HG03442 (cell line): ENCODE measurements at regions not wholly inside any gene's neighbourhood (a gene's known extent, or its start where the extent isn't known, plus 50 kb on each side); places are given as distances from the start of the nearest gene placed in this dataset.
"Not testable (repeated sequence)": the region's sequence is repeated elsewhere in the genome, so short reads cannot be mapped to it uniquely, and the experiment has no call there.

Source experiments
- ATAC-seq: cut with Tn5 transposase; IDR thresholded peaks from one replicate; pipeline ENCODE4 v1.9.1; 2021; ENCODE audit warnings: mild to moderate bottlenecking, moderate library complexity; ENCODE audit not compliant: unreplicated experiment

GRCh38 chr2:75928093-75928492 is 217.4 kb upstream of the GCFC2 start:
- no peak for ATAC-seq

DNA sequence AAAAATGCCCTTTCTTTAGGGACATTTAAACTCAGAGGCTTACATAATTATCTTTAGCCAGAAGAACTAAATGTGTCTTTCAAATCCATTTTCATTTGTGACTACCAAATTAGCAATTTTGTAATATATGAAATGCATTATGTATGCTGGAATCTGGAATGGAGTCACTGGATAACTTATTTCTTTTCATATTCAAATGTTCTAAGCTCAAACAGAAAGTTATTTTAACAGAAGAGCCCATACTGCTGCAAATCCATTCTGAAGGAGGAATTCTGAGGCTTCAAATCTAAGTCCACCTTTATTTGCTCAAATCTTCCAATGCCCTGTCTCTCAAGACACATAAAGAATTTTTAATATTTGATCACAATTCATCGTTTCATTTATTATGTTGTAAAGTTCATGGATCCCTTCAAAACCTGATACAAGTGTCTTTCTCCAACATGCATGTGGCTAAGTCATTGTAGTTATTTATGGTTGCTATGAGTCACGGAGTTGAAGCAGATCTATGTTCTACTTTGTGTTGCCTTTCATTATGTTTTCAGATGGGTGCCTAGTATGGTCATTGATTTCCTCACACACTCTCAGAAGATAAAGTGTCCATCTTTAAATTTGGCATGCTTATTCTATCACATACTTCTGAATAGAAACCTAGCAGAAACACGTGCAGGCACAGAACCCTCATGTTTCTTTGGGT is 214.8 kb upstream of the GCFC2 start:
- no peak for ATAC-seq

DNA sequence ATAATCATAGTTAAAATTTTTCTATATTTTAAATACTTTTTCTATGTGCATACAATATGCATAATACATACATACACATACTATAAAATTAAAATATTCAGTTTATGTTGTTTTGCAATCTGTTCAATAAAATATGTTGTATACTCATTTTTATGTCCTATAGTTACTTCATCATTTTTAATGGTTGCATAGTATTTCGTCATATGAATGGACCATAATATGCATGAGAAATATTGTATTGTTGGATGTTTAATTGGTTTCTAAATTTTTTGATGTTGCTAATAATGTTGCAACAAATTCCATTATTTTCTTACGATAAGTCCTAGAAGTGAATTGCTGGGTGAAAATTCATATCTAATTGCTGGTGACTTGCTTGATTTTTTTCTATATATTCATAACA is 211.5 kb upstream of the GCFC2 start:
- no peak for ATAC-seq

DNA sequence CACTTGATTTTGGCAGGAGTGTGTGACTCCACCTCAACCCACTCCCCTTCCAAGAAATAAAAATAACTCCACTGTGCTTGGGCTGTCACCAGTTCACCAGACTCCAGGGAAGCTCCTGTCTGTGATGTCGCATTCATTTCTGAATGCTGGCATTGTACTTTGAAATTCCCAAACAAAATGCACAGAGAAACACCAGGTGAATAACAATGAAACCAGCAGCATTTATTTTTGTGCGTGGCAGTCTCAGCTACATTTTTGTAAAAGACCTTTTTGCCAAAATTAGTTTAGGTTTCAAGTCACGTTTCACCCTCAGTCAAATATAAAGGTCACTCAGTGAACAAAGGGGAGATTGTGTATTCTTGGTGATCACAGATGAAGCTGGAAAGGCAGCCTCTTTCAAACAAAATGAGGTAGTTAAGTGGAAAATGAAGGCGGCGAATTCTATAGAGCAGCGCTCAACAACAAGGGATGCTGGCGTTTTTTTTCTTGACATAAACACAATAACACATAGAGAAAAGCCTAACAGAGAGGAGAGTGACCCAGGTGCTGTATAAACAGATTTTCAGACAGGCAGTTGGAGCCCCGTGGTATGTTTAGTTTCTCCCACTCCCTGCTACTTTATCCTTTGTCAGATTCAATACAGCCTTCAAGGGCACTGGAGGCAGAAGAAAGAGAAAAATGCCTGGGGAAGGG is 210.3 kb upstream of the GCFC2 start:
- ATAC-seq: no peak

DNA sequence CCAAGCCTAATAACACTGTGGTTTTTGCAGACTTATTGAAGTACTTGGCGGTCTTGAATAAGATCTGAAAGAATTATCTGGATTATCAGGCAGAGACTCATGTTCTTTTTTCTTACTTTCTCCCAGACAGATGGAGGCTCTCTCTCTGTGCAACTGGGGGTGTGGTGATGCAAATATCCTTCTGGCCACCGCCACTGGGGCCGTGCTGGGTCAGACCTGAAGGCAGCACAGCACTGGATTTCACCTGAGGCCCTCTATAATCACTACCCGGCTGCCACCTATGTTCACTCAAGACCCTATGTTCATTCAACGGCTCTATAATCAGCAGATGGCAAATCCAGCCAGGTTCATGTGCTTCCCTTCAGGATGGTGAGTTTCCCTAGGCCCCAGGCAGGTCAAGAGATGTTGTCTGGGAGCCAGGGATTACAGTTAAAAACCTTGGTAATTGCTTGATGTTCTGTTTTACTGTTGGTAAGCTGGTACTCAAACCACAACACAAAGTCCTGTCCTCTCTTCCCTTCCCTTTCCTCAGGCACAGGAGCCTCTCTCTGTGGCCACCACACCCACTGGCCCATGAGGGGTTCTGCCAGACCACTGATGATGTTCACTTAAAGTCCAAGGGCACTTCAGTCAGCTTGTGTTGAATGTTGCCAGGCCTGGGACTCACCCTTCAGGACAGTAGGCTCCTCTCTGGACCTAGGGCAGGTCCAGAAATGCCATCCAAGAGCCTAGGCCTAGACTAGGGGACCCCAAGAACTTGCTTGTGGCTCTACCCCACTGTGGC is 205.3 kb upstream of the GCFC2 start:
- ATAC-seq: no peak

DNA sequence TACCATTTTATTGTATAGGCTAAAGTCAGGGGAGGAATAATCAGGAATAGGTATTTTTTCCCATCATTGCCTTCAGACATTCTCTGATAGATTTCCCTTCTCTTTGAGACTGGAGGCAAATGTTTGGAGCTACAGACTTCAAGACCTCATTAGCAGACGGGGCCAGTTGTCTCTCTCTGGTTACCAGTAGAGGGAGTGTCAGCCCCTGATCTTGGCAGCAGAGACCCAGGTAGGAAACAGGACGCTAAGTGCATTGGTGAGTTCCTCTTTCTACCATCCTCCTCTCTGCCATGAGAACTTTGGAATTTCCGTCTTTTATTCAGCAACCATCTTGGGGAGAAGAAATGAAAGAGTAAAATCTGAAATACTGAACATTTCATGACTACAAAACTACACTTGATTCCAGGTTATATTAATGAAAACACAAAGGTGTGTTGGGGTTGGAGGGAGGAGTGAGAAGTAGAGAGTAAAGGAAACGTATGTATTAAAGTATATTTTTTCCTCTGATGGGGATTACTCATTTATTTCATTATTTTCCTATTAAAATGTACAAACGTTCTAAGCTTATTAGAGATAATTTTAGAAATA is 186.2 kb upstream of the GCFC2 start:
- peak; percentile 81 for ATAC-seq

DNA sequence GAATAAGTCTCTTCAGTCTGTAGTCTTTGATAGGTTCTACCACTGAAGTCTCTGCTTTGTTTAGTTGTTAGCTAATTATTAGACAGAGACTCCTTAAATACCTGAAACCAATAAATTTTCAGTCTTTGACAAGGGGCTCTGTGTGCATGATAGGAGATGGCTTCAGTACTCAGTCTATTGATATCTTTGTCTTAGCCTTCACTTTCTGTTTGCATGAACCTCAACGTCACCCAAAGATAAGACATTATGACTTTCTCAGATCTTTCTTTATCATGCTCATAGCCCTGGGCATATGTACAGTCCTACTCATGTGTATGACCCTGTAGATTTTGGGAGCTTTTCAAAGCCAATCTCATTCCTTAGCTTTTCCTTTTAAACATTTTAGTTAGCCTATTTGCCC is 183.5 kb upstream of the GCFC2 start:
- ATAC-seq: peak; percentile 69

GRCh38 chr2:75892490-75892889 is 181.8 kb upstream of the GCFC2 start:
- peak; percentile 46 for ATAC-seq

DNA sequence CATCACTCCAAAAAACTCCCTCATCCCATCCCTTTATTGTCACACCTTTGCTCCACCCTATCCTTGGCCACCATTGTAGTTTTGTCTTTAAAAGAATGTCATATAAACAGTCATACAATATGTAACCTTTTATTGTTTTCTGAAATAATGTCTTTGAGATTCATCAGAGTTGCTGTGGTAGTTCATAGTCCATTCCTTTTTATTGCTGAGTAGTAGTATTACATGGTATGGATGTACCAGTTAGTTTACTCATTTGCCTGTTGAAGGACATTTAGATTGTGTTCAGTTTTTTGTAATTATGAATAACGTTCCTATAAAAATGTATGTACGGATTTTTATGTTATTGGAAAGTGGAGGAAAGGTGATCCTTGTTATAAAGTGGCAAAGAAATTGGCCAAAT is 171.8 kb upstream of the GCFC2 start:
- no peak for ATAC-seq

GRCh38 chr2:75875606-75876005 is 164.9 kb upstream of the GCFC2 start:
- ATAC-seq: not testable (repeated sequence)

DNA sequence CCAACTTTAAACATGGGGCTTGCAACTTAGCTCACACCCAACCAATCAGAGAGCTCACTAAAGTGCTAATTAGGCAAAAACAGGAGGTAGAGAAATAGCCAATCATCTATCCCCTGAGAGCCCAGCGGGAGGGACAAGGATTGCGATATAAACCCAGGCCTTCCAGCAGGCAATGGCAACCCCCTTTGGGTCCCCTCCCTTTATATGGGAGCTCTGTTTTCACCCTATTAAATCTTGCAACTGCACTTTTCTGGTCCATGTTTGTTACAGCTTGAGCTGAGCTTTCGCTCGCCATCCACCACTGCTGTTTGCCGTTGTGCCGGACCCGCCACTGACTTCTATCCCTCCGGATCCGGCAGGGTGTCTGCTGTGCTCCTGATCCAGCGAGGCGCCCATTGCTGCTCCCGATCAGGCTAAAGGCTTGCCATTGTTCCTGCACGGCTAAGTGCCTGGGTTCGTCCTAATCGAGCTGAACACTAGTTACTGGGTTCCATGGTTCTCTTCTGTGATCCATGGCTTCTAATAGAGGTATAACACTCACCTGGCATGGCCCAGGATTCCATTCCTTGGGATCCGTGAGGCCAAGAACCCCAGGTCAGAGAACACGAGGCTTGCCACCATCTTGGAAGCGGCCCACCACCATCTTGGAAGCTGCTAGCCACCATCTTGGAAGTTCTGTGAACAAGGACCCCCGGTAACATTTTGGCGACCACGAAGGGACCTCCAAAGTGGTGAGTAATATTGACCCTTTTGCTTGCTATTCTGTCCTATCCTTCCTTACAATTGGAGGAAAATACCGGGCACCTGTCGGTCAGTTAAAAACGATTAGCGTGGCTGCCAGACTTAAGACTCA is 161.3 kb upstream of the GCFC2 start:
- not testable (repeated sequence) for ATAC-seq

GRCh38 chr2:75870651-75871137 is 160.0 kb upstream of the GCFC2 start:
- no peak for ATAC-seq

- no peak for ATAC-seq
Measured at GRCh38 chr2:75870133-75870532, 159.4 kb upstream of the GCFC2 start.

GRCh38 chr2:75865702-75866101 is 155.0 kb upstream of the GCFC2 start:
- no peak for ATAC-seq

DNA sequence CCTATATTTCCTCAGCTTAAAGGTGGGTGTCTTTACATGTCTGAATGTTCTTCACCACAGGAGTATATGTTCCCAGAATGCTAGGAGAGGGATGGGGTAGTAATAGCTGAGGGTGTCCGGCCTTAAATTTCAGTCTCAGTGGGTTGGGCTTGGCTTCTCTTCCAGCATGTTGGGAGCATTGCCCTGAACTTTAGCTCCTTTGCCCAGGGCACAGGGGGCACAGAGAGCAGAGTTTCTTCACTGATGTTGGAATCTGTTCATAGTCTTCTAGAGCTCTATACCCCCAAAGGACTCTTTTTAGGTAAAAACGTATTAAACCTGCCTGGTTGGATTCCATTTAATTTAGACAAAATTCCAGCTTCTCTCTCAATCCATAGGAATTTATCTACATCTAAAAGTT is 154.4 kb upstream of the GCFC2 start:
- ATAC-seq: no peak

DNA sequence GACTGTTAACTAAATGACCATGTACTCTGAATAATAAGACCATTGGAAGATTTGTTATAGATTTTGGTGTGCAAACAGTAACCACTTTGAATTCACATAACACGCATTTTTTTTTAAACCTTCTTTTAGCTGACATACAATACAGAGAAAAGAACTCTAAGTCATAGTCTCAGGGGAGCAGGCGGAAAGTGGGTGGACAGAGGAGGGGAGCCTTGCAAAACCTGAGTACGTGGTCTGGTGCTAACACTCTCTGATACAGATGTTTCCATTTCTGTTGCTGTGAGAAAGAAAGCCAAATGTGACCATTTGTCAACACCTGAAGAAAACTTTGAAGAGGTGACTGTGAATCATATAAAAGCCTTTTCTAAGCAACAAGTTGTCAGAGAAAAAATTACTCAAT is 151.8 kb upstream of the GCFC2 start:
- ATAC-seq: no peak

- no peak for ATAC-seq
Measured at GRCh38 chr2:75853436-75853835, 142.7 kb upstream of the GCFC2 start.

DNA sequence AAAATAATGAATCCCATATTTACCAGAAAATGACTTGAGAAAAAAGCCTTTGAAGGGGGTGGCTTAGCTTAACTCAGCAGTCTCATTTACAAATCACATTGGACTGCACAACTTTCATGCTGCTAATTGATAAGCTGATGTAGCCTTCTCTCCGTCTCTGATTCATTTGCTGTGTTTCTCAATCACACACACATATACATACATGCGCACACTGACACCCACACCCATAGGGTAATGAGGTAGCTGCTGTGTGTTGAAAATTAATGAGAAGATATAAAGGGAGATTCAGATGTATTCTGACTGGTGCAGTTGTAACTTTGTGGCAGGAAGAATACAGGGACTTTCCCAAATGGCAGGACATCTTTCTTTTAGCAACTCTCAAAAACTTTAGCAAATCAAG is 141.9 kb upstream of the GCFC2 start:
- ATAC-seq: no peak

DNA sequence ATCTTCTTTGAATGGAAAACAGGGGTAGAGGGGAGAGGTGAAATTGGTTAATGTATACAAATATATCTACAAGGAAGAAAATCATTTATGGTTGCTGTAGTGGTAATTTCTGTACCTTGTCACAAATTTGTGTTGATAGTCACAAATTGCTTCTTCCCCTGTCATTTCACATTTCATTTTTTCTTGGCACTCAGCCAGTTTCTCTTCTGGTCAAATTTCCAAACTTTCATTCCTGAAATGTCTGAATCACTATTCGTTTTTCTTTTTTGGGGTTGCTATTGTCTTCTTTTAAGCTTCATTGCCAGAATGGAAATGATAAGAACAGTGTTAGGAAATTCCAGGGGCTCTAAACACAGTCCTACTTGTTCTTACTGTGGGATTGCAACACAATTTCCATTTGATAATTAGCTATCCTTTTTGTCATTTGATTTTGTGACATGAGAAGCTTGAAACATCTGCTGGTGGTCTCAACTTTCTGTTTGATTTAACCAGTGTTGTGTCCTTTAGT is 136.0 kb upstream of the GCFC2 start:
- ATAC-seq: no peak

DNA sequence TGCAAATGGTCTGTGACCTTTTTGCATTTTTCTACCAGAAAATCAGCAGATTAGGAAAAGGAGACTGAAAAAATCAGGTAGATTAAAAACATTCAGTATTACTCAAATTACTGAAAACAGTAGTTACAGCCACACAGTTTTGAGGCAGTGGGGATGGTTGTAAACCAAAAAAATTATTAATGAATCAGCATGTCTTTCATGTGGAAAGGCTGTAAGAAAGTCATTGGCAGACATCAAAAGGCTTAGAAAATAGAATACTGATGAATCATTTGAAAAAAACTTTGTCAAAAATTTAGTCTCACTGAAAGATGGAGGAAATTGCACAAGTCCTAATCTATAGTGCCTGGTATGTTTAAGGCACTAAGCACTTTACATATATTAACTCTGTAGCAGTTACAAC is 133.9 kb upstream of the GCFC2 start:
- ATAC-seq: peak; percentile 84
